IMR-90 (cell line): ENCODE measurements at regions not wholly inside any gene's neighbourhood (a gene's known extent, or its start where the extent isn't known, plus 50 kb on each side); places are given as distances from the start of the nearest gene placed in this dataset.
"Not testable (repeated sequence)": the region's sequence is repeated elsewhere in the genome, so short reads cannot be mapped to it uniquely, and the experiment has no call there.

Experiments
- POLR2A ChIP-seq: IDR thresholded peaks from 2 replicates; pipeline ENCODE4 v1.6.1; 2012; ENCODE audit warnings: mild to moderate bottlenecking, low read depth, low read length
- RFX5 ChIP-seq: IDR thresholded peaks from 2 replicates; pipeline ENCODE4 v1.8.0; 2012; ENCODE audit warnings: low read depth, mild to moderate bottlenecking, low read length, moderate library complexity
- USF2 ChIP-seq: fragments of 150-350 bp; IDR thresholded peaks from 2 replicates; pipeline ENCODE4 v1.6.1; 2017; ENCODE audit warnings: mild to moderate bottlenecking, antibody characterized with exemption, low read length, low read depth
- TF ChIP-seq, protein P1 (sequence below): conservative IDR thresholded peaks from 2 replicates; pipeline ENCODE4 v1.5.1; 2012; ENCODE audit warnings: mild to moderate bottlenecking, low read depth, low read length, improper control_type of control experiment

- TF ChIP-seq, protein P1, sequence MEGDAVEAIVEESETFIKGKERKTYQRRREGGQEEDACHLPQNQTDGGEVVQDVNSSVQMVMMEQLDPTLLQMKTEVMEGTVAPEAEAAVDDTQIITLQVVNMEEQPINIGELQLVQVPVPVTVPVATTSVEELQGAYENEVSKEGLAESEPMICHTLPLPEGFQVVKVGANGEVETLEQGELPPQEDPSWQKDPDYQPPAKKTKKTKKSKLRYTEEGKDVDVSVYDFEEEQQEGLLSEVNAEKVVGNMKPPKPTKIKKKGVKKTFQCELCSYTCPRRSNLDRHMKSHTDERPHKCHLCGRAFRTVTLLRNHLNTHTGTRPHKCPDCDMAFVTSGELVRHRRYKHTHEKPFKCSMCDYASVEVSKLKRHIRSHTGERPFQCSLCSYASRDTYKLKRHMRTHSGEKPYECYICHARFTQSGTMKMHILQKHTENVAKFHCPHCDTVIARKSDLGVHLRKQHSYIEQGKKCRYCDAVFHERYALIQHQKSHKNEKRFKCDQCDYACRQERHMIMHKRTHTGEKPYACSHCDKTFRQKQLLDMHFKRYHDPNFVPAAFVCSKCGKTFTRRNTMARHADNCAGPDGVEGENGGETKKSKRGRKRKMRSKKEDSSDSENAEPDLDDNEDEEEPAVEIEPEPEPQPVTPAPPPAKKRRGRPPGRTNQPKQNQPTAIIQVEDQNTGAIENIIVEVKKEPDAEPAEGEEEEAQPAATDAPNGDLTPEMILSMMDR, result not testable (repeated sequence)
- TF ChIP-seq POLR2A, RFX5, USF2: not testable (repeated sequence)
Observed at GRCh38 chr21:8234059-8234458, 2287.3 kb upstream of the TPTE start.
